Epithelial cell of proximal tubule (primary cell): ENCODE measurements at regions not wholly inside any gene's neighbourhood (a gene's known extent, or its start where the extent isn't known, plus 50 kb on each side); places are given as distances from the start of the nearest gene placed in this dataset.

Experiments
- DNase-seq: peaks from one replicate; pipeline ENCODE4 v3.0.0-alpha.2; 2011; ENCODE audit warnings: low read depth
- H3K4me3 ChIP-seq: 2 replicates; pipeline ENCODE4 v1.5.1; 2011; ENCODE audit warnings: low read depth, mild to moderate bottlenecking, low read length
- TF ChIP-seq, protein P1 (sequence below): conservative IDR thresholded peaks from 2 replicates; pipeline ENCODE4 v1.5.1; 2012; ENCODE audit warnings: low read depth, mild to moderate bottlenecking, low read length

DNA sequence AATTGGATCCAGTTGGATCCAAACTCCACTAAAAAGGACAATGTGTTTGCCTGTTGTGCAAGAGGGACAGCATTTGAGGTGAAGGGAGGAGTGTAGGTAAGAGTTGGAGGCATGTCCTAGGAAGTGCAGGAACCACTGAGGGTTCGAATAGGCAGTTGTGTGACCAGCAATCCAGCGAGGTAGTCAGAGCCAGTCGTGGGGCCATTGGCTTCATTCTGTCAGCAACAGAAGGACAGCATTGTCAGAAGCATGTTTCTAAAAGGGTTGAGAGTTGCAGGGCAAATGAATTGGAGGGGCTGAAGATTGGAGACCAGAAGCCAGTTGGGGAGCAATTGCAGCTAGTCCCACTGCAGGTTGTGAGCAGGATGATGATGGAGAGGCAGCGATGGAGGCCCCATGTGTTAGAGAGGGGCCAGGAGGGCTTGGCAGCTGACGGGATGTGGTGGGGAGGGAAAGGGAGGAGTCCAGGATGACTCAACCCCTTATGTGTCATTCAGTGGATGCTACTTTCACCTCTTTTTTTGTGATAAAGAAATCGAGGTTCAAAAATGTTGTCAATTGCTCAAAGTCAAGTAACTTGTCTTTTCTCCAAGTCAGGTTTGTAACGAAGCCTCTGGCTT, 96.7 kb upstream of the SIX3 start:
- no peak for DNase-seq
- H3K4me3 ChIP-seq: no peak overlapping the region
- TF ChIP-seq, protein P1, sequence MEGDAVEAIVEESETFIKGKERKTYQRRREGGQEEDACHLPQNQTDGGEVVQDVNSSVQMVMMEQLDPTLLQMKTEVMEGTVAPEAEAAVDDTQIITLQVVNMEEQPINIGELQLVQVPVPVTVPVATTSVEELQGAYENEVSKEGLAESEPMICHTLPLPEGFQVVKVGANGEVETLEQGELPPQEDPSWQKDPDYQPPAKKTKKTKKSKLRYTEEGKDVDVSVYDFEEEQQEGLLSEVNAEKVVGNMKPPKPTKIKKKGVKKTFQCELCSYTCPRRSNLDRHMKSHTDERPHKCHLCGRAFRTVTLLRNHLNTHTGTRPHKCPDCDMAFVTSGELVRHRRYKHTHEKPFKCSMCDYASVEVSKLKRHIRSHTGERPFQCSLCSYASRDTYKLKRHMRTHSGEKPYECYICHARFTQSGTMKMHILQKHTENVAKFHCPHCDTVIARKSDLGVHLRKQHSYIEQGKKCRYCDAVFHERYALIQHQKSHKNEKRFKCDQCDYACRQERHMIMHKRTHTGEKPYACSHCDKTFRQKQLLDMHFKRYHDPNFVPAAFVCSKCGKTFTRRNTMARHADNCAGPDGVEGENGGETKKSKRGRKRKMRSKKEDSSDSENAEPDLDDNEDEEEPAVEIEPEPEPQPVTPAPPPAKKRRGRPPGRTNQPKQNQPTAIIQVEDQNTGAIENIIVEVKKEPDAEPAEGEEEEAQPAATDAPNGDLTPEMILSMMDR: no peak

DNA sequence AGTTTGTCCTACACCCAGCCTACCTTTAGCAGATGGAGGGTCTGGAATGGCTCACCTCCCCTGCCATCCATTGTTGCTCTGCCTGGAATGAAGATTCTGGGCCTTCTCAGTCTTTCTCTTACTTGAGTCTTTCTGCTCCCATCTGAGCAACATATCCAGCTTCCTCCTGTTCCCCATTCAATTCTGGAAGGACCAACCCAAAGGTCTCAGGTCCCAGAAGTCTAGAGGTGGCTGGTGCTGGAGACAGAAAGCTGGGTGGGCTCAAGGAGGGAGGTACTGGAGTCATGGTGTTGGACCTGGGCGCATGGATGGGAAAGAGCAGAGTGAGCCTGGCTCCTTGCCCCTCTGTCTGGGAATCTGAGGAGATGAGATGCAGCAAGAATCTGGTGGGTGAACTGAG, 93.5 kb upstream of the SIX3 start:
- no peak overlapping the region for H3K4me3 ChIP-seq
- DNase-seq: no peak
- TF ChIP-seq, protein P1: no peak

DNA sequence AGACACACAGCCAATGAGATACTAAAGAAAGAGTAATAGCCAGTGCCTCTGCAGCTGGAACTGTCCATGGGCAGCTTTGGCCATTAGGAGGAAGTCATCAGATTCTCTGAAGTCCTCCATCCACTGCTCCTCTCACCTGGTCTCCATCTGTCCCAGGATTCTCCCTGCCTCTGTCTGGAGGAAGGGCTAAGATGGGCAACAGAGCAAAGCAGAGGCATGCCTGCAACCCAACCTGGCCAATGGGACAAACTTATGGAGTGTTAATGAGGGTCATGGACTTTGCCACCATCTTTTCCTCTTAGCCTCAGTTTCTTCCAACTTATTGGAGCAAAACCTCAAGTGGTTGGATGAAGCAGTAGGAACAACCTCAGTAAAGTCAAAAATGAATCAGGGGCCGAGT, 91.5 kb upstream of the SIX3 start:
- DNase-seq: no peak
- TF ChIP-seq, protein P1: no peak
- H3K4me3 ChIP-seq: no peak overlapping the region

DNA sequence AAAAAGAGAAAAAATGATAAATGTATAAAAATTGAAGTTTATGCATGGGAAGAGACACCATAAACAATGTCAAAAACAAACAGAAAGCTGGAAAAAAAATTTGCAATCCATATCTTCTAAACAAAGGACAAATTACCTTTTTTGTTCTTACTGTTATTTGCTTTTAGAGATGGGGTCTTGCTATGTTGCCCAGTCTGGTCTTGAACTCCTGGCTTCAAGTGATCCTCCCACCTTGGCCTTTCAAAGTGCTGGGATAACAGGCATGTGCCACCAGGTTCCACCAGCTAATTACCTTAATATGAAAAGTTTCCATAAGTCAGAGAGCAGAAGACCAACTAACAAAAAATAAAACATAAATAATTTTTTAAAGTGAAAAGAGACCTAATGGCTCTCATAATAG, 90.0 kb upstream of the SIX3 start:
- DNase-seq: no peak
- TF ChIP-seq, protein P1: no peak
- no peak overlapping the region for H3K4me3 ChIP-seq

DNA sequence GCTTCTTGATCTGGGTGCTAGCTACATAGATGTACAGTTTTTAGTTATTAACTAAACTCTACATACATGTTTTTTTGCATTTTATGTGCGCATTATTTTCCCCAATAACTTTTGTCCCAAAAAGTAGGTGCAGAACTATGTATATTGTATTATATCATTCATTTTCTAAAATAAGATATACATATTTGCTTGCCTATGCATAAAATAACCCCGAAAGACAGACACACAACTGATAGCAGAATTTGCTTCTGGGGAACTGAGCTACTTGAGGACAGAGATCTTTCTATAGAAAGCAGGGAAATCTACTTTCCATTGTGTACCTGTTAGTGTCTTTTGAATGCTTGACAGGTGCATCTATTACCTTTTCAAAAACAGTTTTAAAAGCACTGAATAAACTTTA, 88.9 kb upstream of the SIX3 start:
- no peak for DNase-seq
- TF ChIP-seq, protein P1: no peak
- H3K4me3 ChIP-seq: no peak overlapping the region

DNA sequence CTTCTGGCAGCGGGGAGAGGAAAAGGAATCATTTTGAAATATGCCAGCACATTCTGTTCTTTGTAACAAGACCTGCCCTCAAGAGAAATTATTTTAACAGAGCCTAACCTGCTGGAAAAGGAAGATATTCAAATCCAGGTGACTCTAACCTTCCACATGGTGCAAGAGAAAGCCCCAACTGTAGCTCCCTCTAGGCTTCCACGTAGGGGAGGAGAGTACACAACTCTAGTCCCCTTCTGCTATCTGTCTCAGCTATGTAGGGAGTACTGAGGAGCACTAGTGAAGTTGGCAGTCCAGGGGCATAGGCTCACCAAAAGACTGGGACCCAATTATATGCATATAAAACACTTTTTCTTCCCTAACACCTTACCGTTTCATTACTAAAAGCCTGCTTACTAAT, 82.2 kb upstream of the SIX3 start:
- TF ChIP-seq, protein P1: no peak
- no peak for DNase-seq
- no peak overlapping the region for H3K4me3 ChIP-seq

DNA sequence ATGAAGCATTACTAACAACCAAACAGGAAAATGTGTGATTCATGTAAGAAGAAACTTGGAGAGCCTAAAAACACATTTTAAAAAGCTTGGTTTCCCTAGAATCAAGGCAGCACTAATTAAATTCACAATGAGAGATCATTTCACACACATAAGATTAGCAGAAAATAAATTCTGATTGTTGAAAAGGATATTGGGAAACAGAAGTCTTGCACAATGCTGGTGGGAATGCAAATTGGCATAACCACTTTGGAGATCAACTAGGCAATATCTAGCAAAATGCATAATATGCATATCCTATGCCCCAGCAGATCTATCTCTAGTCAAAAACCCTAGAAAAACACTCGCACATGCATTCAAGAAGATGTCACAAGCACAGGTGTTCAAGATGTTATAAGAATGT, 75.3 kb upstream of the SIX3 start:
- DNase-seq: no peak
- no peak overlapping the region for H3K4me3 ChIP-seq
- TF ChIP-seq, protein P1: no peak
